AG09309 (cell line): ENCODE measurements at regions not wholly inside any gene's neighbourhood (a gene's known extent, or its start where the extent isn't known, plus 50 kb on each side); places are given as distances from the start of the nearest gene placed in this dataset.

Source experiments
- DNase-seq: peaks from one replicate; pipeline ENCODE4 v3.0.0-alpha.2; 2010; ENCODE audit warnings: low read depth
- H3K4me3 ChIP-seq: 2 replicates; pipeline ENCODE4 v1.5.1; 2011; ENCODE audit warnings: mild to moderate bottlenecking, low read depth, low read length, moderate library complexity; ENCODE audit not compliant: control insufficient read depth
- CTCF ChIP-seq: IDR thresholded peaks from 2 replicates; pipeline ENCODE4 v1.5.1; 2011; ENCODE audit warnings: mild to moderate bottlenecking, low read depth, low read length, inconsistent platforms; ENCODE audit not compliant: insufficient read depth, control insufficient read depth; ENCODE audit errors: missing control alignments

DNA sequence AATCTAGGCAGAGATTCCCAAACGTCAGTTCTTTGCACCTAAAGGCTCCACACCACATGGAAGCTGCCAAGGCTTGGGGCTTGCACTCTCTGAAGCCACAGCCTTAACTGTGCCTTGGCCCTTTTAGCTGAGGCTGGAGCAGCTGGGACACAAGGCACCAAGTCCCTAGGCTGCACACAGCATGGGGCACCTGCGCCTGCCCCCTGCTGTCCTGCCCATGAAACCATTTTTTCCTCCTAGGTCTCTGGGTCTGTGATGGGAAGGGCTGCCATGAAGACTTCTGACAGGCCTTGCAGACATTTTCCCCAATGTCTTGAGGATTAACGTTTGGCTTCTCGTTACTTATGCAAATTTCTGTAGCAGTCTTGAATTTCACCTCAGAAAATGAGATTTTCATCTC is 241.5 kb downstream of the OSR1 start:
- no peak for DNase-seq
- no peak overlapping the region for H3K4me3 ChIP-seq
- no peak for TF ChIP-seq CTCF

GRCh38 chr2:19114754-19115231 is 243.6 kb downstream of the OSR1 start:
- no peak for DNase-seq
- TF ChIP-seq CTCF = no peak
- no peak overlapping the region for H3K4me3 ChIP-seq

GRCh38 chr2:19114126-19114525 is 244.3 kb downstream of the OSR1 start:
- TF ChIP-seq CTCF = no peak
- no peak for DNase-seq
- H3K4me3 ChIP-seq = no peak overlapping the region

GRCh38 chr2:19111354-19111753 is 247.1 kb downstream of the OSR1 start:
- DNase-seq = no peak
- no peak overlapping the region for H3K4me3 ChIP-seq
- TF ChIP-seq CTCF = no peak

DNA sequence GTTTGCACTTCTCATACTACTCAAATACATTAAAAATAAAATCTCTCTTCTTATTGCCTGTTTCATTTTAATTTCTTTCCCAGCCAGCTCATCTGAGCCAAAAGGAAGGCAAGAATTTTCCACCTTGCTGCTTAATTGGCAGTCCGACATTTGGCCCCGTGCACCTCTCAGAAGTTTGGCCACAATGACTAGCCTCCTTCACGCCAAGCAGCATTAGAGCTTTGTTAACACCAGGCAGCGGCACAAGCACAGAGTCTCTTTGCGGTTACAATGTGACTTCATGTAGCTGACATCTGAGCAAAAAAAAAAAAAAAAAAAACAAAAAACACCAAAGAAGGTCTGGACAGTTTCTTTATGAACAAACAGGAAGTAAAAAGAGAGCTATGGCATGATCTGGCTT is 248.9 kb downstream of the OSR1 start:
- H3K4me3 ChIP-seq = no peak overlapping the region
- TF ChIP-seq CTCF = no peak
- DNase-seq = no peak

- TF ChIP-seq CTCF = no peak
- no peak for DNase-seq
- no peak overlapping the region for H3K4me3 ChIP-seq
Measured at GRCh38 chr2:19106376-19106775, 252.0 kb downstream of the OSR1 start.

GRCh38 chr2:19104503-19104902 is 253.9 kb downstream of the OSR1 start:
- TF ChIP-seq CTCF = no peak
- no peak for DNase-seq
- H3K4me3 ChIP-seq = no peak overlapping the region
